Fibroblast of pulmonary artery (primary cell): ENCODE measurements at regions not wholly inside any gene's neighbourhood (a gene's known extent, or its start where the extent isn't known, plus 50 kb on each side); places are given as distances from the start of the nearest gene placed in this dataset.

Experiments used
- DNase-seq: peaks from one replicate; pipeline ENCODE4 v3.0.0-alpha.2; 2010; ENCODE audit warnings: low read depth
- H3K4me3 ChIP-seq: replicated peaks from 2 replicates; pipeline ENCODE4 v1.5.1; 2011; ENCODE audit warnings: low read depth, mild to moderate bottlenecking, control low read depth, low read length, moderate library complexity
- CTCF ChIP-seq: IDR thresholded peaks from 2 replicates; pipeline ENCODE4 v1.5.1; 2011; ENCODE audit warnings: mild to moderate bottlenecking, control low read depth, low read length, inconsistent platforms; ENCODE audit errors: missing control alignments

GRCh38 chr4:71202705-71203104, 136.1 kb upstream of the SLC4A4 start:
- no peak for TF ChIP-seq CTCF
- DNase-seq, result peak; percentile 44
- no peak overlapping the region for H3K4me3 ChIP-seq

GRCh38 chr4:71204056-71204455, 134.8 kb upstream of the SLC4A4 start:
- no peak for DNase-seq
- no peak overlapping the region for H3K4me3 ChIP-seq
- TF ChIP-seq CTCF, result no peak

GRCh38 chr4:71206763-71207162, 132.1 kb upstream of the SLC4A4 start:
- no peak for TF ChIP-seq CTCF
- H3K4me3 ChIP-seq, result no peak overlapping the region
- DNase-seq, result no peak

GRCh38 chr4:71209161-71209560, 129.7 kb upstream of the SLC4A4 start:
- TF ChIP-seq CTCF, result no peak
- no peak overlapping the region for H3K4me3 ChIP-seq
- DNase-seq, result peak; percentile 52

GRCh38 chr4:71210823-71211222, 128.0 kb upstream of the SLC4A4 start:
- TF ChIP-seq CTCF, result no peak
- no peak overlapping the region for H3K4me3 ChIP-seq
- no peak for DNase-seq

- TF ChIP-seq CTCF, result no peak
- no peak for DNase-seq
- no peak overlapping the region for H3K4me3 ChIP-seq
Measured at GRCh38 chr4:71211748-71212147, 127.1 kb upstream of the SLC4A4 start.

GRCh38 chr4:71212216-71212615, 126.6 kb upstream of the SLC4A4 start:
- no peak for TF ChIP-seq CTCF
- H3K4me3 ChIP-seq, result no peak overlapping the region
- no peak for DNase-seq
